Duodenal mucosa (tissue), 2 donors: ENCODE measurements at regions not wholly inside any gene's neighbourhood (a gene's known extent, or its start where the extent isn't known, plus 50 kb on each side); places are given as distances from the start of the nearest gene placed in this dataset.
"Not testable (repeated sequence)": the region's sequence is repeated elsewhere in the genome, so short reads cannot be mapped to it uniquely, and the experiment has no call there.

Source experiments
- H3K27ac ChIP-seq: one replicate; pipeline ENCODE4 v1.7.0; 2013; ENCODE audit warnings: low read depth, low read length
- H3K27me3 ChIP-seq, 2 donors: one replicate each; pipeline ENCODE4 v1.7.0; 2013; ENCODE audit warnings: low read length in 2 of 2, control low read depth in 1 of 2; ENCODE audit not compliant: insufficient read depth in 2 of 2, control insufficient read depth in 1 of 2
- H3K36me3 ChIP-seq, 2 donors: one replicate each; pipeline ENCODE4 v1.7.0; 2013; ENCODE audit warnings: low read length in 2 of 2, control low read depth in 1 of 2; ENCODE audit not compliant: insufficient read depth in 2 of 2, control insufficient read depth in 1 of 2
- H3K4me1 ChIP-seq, 2 donors: one replicate each; pipeline ENCODE4 v1.7.0; 2013; ENCODE audit warnings: low read length in 2 of 2, control low read depth in 1 of 2; ENCODE audit not compliant: insufficient read depth in 2 of 2, control insufficient read depth in 1 of 2
- H3K4me3 ChIP-seq, 2 donors: one replicate each; pipeline ENCODE4 v1.7.0; 2013; ENCODE audit warnings: low read length in 2 of 2, low read depth in 1 of 2
- H3K9ac ChIP-seq, 2 donors: one replicate each; pipeline ENCODE4 v1.7.0; 2013; ENCODE audit warnings: low read length in 2 of 2, low read depth in 1 of 2
- H3K9me3 ChIP-seq, 2 donors: one replicate each; pipeline ENCODE4 v1.7.0; 2013; ENCODE audit warnings: low read length in 2 of 2, control low read depth in 1 of 2; ENCODE audit not compliant: control insufficient read depth in 1 of 2

- H3K36me3 ChIP-seq = no peaks in the 10 kb centered on the region
- H3K4me3 ChIP-seq = no peak overlapping the region
- H3K27ac ChIP-seq = no peak overlapping the region
- no peak overlapping the region for H3K9ac ChIP-seq
- no peaks in the 10 kb centered on the region for H3K27me3 ChIP-seq
- H3K4me1 ChIP-seq = no peaks in the 10 kb centered on the region
- peaks cover 3 to 15% of the 10 kb centered on the region in 2 donors for H3K9me3 ChIP-seq
Observed at GRCh38 chr12:73798523-73798922, 739.1 kb upstream of the ATXN7L3B start.

- Histone ChIP-seq H3K9me3 (no peaks in the 10 kb centered on the region), H3K4me1 (no peaks in the 10 kb centered on the region), H3K27me3 (no peaks in the 10 kb centered on the region), H3K36me3 (no peaks in the 10 kb centered on the region), H3K4me3 (no peak overlapping the region), H3K9ac (no peak overlapping the region), H3K27ac (no peak overlapping the region)
Observed at GRCh38 chr12:73815072-73815645, 722.5 kb upstream of the ATXN7L3B start.

- H3K36me3 ChIP-seq = no peaks in the 10 kb centered on the region
Observed at GRCh38 chr12:73817161-73817560, 720.5 kb upstream of the ATXN7L3B start.

GRCh38 chr12:73833746-73834145 is 703.9 kb upstream of the ATXN7L3B start:
- Histone ChIP-seq H3K36me3 (no peaks in the 10 kb centered on the region), H3K9ac (no peak overlapping the region), H3K27me3 (no peaks in the 10 kb centered on the region), H3K4me3 (no peak overlapping the region), H3K27ac (no peak overlapping the region), H3K4me1 (no peaks in the 10 kb centered on the region), H3K9me3 (no peaks in the 10 kb centered on the region)

More at GRCh38 chr12:73817161-73817560, 720.5 kb upstream of the ATXN7L3B start:
- H3K27ac ChIP-seq = no peak overlapping the region
- no peak overlapping the region for H3K4me3 ChIP-seq
- H3K9me3 ChIP-seq = peaks cover 0 to 4% of the 10 kb centered on the region in 2 donors
- H3K27me3 ChIP-seq = no peaks in the 10 kb centered on the region
- H3K9ac ChIP-seq = no peak overlapping the region
- no peaks in the 10 kb centered on the region for H3K4me1 ChIP-seq

GRCh38 chr12:73841963-73842362 is 695.7 kb upstream of the ATXN7L3B start:
- no peaks in the 10 kb centered on the region for H3K27me3 ChIP-seq
- H3K27ac ChIP-seq = no peak overlapping the region
- no peak overlapping the region for H3K9ac ChIP-seq

GRCh38 chr12:73863546-73863945 is 674.1 kb upstream of the ATXN7L3B start:
- Histone ChIP-seq H3K36me3 (no peaks in the 10 kb centered on the region), H3K4me1 (no peaks in the 10 kb centered on the region), H3K27ac (no peak overlapping the region), H3K9ac (no peak overlapping the region), H3K27me3 (no peaks in the 10 kb centered on the region), H3K4me3 (no peak overlapping the region), H3K9me3 (no peaks in the 10 kb centered on the region)

More at GRCh38 chr12:73841963-73842362, 695.7 kb upstream of the ATXN7L3B start:
- Histone ChIP-seq H3K36me3 (no peaks in the 10 kb centered on the region), H3K9me3 (no peaks in the 10 kb centered on the region), H3K4me1 (no peaks in the 10 kb centered on the region), H3K4me3 (no peak overlapping the region)

GRCh38 chr12:73867147-73867546 is 670.5 kb upstream of the ATXN7L3B start:
- Histone ChIP-seq H3K9ac (no peak overlapping the region), H3K4me1 (no peaks in the 10 kb centered on the region), H3K4me3 (no peak overlapping the region), H3K27me3 (no peaks in the 10 kb centered on the region), H3K27ac (no peak overlapping the region), H3K36me3 (no peaks in the 10 kb centered on the region), H3K9me3 (no peaks in the 10 kb centered on the region)

GRCh38 chr12:73877291-73877690 is 660.3 kb upstream of the ATXN7L3B start:
- not testable (repeated sequence) for H3K4me3 ChIP-seq, H3K27me3 ChIP-seq, H3K36me3 ChIP-seq, H3K9me3 ChIP-seq, H3K9ac ChIP-seq, H3K27ac ChIP-seq, H3K4me1 ChIP-seq

- Histone ChIP-seq H3K36me3 (no peaks in the 10 kb centered on the region), H3K27ac (no peak overlapping the region), H3K4me1 (no peaks in the 10 kb centered on the region), H3K9ac (no peak overlapping the region), H3K9me3 (no peaks in the 10 kb centered on the region), H3K4me3 (no peak overlapping the region), H3K27me3 (no peaks in the 10 kb centered on the region)
Observed at GRCh38 chr12:73892201-73892600, 645.4 kb upstream of the ATXN7L3B start.

GRCh38 chr12:73898645-73899044 is 639.0 kb upstream of the ATXN7L3B start:
- H3K9me3 ChIP-seq = no peaks in the 10 kb centered on the region
- H3K27me3 ChIP-seq = no peaks in the 10 kb centered on the region
- H3K27ac ChIP-seq = no peak overlapping the region
- no peaks in the 10 kb centered on the region for H3K4me1 ChIP-seq
- no peak overlapping the region for H3K9ac ChIP-seq
- H3K4me3 ChIP-seq = no peak overlapping the region
- no peaks in the 10 kb centered on the region for H3K36me3 ChIP-seq

- Histone ChIP-seq H3K27me3 (no peaks in the 10 kb centered on the region), H3K27ac (no peak overlapping the region), H3K4me1 (no peaks in the 10 kb centered on the region), H3K9ac (no peak overlapping the region), H3K9me3 (no peaks in the 10 kb centered on the region), H3K4me3 (no peak overlapping the region), H3K36me3 (no peaks in the 10 kb centered on the region)
Observed at GRCh38 chr12:73902260-73902659, 635.4 kb upstream of the ATXN7L3B start.
